Kidney (tissue), 13 donors: ENCODE measurements at regions not wholly inside any gene's neighbourhood (a gene's known extent, or its start where the extent isn't known, plus 50 kb on each side); places are given as distances from the start of the nearest gene placed in this dataset.
A peak's percentile ranks its signal among the peaks of the same experiment; 100 is the strongest.

Experiments used
- DNase-seq, 5 donors: peaks; one replicate each; pipeline ENCODE4 v3.0.0-alpha.2; 2013 to 2020
- FAIRE-seq: peaks from 2 replicates; lab custom pipeline; 2012; peaks lifted over from hg19 to GRCh38; lab: Jason Lieb, UNC
- H3K27ac ChIP-seq, 2 donors: one replicate each; pipeline ENCODE4 v1.7.0; 2013; ENCODE audit warnings: low read depth in 2 of 2, low read length in 2 of 2, inconsistent platforms in 1 of 2
- H3K27me3 ChIP-seq: one replicate; pipeline ENCODE4 v1.7.1; 2013; ENCODE audit warnings: low read length, inconsistent platforms; ENCODE audit not compliant: control insufficient read depth, insufficient read depth
- H3K36me3 ChIP-seq, 3 donors: one replicate each; pipeline versions ENCODE4 v1.7.0 to v1.7.1; 2013; ENCODE audit warnings: low read length in 3 of 3, control low read depth in 1 of 3, inconsistent platforms in 1 of 3; ENCODE audit not compliant: insufficient read depth in 3 of 3, control insufficient read depth in 2 of 3
- H3K4me1 ChIP-seq, 3 donors: one replicate each; pipeline versions ENCODE4 v1.7.0 to v1.7.1; 2013; ENCODE audit warnings: low read length in 3 of 3, inconsistent platforms in 1 of 3, low read depth in 1 of 3; ENCODE audit not compliant: control insufficient read depth in 2 of 3, insufficient read depth in 2 of 3
- H3K4me3 ChIP-seq, 3 donors: one replicate each; pipeline versions ENCODE4 v1.7.0 to v1.8.1; 2013; ENCODE audit warnings: low read length in 3 of 3, control low read depth in 1 of 3, inconsistent platforms in 1 of 3
- H3K9ac ChIP-seq, 3 donors: one replicate each; pipeline versions ENCODE4 v1.7.0 to v1.7.1; 2013; ENCODE audit warnings: low read length in 3 of 3, control low read depth in 1 of 3, inconsistent platforms in 1 of 3
- H3K9me3 ChIP-seq, 3 donors: one replicate each; pipeline versions ENCODE4 v1.7.0 to v1.7.1; 2013; ENCODE audit warnings: low read length in 3 of 3, control low read depth in 1 of 3, inconsistent platforms in 1 of 3; ENCODE audit not compliant: control insufficient read depth in 2 of 3, insufficient read depth in 1 of 3
- intact Hi-C: fragments of 100-400 bp; cut with DNase I; formaldehyde crosslinking; loops from one replicate; pipeline ENCODE4 v1.11.1; 2022
- TF ChIP-seq, protein P1 (sequence below): IDR thresholded peaks from 3 replicates; pipeline ENCODE4 v1.5.1; 2012; ENCODE audit warnings: mild to moderate bottlenecking, moderate library complexity, borderline replicate concordance; ENCODE audit not compliant: insufficient read depth; ENCODE audit errors: extremely low read depth
- donor health status: control.
- donor health status: control.
- donor health status: control.
- donor health status: control.
- donor health status: control.
- donor health status: DM: yes; HTN: yes; CAD: no.
- donor health status: Normal renal cell carcinoma (clear cell type).

DNA sequence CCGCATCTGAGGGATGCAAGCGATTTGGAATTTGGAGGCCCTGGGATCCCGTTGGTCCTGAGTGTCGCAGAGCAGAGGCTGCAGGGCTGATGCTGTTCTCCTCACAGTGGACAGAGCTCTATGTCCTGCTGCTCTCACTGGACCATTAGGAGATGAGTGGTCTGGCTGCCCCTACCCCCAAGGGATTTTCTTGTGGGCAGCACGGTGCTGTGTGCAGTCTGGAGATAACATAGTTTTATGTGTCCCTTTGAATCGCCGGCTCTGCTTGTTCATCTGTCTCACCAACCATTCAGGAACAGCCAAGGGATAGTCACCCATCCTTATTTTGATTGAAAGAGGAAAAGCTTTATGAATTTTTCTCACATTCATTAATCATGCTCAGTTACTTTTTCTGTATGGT is 49.9 kb downstream of the CHRM3 start:
- FAIRE-seq (no peak), DNase-seq (no peak)
- Histone ChIP-seq H3K27me3 (no peaks in the 10 kb centered on the region), H3K9me3 (no peaks in the 10 kb centered on the region), H3K27ac (no peak overlapping the region), H3K36me3 (no peaks in the 10 kb centered on the region), H3K9ac (no peak overlapping the region), H3K4me1 (no peaks in the 10 kb centered on the region), H3K4me3 (no peak overlapping the region)
- TF ChIP-seq, protein P1, sequence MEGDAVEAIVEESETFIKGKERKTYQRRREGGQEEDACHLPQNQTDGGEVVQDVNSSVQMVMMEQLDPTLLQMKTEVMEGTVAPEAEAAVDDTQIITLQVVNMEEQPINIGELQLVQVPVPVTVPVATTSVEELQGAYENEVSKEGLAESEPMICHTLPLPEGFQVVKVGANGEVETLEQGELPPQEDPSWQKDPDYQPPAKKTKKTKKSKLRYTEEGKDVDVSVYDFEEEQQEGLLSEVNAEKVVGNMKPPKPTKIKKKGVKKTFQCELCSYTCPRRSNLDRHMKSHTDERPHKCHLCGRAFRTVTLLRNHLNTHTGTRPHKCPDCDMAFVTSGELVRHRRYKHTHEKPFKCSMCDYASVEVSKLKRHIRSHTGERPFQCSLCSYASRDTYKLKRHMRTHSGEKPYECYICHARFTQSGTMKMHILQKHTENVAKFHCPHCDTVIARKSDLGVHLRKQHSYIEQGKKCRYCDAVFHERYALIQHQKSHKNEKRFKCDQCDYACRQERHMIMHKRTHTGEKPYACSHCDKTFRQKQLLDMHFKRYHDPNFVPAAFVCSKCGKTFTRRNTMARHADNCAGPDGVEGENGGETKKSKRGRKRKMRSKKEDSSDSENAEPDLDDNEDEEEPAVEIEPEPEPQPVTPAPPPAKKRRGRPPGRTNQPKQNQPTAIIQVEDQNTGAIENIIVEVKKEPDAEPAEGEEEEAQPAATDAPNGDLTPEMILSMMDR: no peak
- intact Hi-C loops: no loop called here

DNA sequence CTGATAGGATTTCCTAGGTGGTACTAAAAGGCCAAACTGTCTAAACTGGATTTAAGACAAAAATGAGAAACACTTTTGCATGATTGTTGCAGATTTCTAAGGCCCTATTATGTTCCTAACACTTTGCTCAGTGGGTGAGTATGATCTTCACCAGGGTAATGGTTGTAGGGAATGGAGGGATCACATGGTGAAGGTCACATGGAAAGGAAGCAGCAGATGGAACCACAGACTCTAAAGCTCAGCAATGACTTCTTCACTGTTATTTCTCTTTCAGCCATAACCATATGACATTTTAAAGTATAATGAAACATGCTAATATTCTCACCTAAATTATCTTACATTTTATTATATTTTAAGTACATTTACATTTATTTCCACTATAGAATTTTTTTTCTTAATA is 51.5 kb downstream of the CHRM3 start:
- Histone ChIP-seq H3K9ac (no peak overlapping the region), H3K27ac (no peak overlapping the region), H3K4me3 (no peak overlapping the region), H3K4me1 (no peaks in the 10 kb centered on the region), H3K36me3 (no peaks in the 10 kb centered on the region), H3K9me3 (no peaks in the 10 kb centered on the region), H3K27me3 (no peaks in the 10 kb centered on the region)
- intact Hi-C loops: no loop called here
- TF ChIP-seq, protein P1: no peak
- no peak for FAIRE-seq
- no peak for DNase-seq

DNA sequence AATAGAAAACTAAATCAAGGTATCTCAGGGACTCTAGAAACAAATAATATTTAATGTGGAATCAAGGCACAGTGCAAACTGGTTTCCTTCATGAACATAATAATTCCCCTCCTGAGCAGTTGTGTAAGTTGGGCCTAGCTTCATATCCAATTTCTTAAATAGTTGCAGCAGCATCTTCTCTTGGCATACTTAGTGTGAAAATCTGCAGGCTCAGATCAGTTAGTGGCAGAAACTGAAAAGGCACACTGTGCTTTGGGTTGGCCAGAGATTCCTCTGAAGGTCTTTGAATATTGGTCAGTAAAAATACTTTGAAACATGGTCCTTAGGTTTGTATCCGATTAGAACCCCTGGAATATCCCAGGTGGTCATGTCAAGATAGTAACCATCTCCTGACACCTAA is 52.5 kb downstream of the CHRM3 start:
- H3K36me3 ChIP-seq: no peaks in the 10 kb centered on the region
- H3K9me3 ChIP-seq: no peaks in the 10 kb centered on the region
- no peaks in the 10 kb centered on the region for H3K27me3 ChIP-seq
- intact Hi-C loops: no loop called here
- no peak for DNase-seq
- no peak overlapping the region for H3K27ac ChIP-seq
- no peak overlapping the region for H3K9ac ChIP-seq
- FAIRE-seq: no peak
- no peak overlapping the region for H3K4me3 ChIP-seq
- TF ChIP-seq, protein P1: no peak
- H3K4me1 ChIP-seq: no peaks in the 10 kb centered on the region

DNA sequence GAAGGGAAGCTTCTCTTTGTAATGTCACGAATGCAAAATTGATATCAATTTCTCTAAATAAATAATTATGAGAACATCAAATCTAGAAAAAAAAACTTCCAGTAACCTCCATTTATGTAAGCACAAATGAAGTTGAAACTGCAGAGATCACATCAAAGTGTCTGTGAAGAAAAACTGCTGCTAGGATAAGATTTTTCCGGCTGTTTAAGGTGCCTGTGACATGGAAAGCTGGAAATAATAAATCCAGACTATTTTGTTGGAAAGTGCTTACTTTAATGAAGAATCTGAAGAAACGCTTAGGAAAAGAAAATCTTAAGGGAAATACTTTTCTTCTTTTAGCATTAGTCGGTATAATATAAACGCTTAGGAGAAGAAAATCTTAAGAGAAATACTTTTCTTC is 57.0 kb downstream of the CHRM3 start:
- Histone ChIP-seq H3K4me1 (no peaks in the 10 kb centered on the region), H3K9ac (no peak overlapping the region), H3K4me3 (no peak overlapping the region), H3K36me3 (no peaks in the 10 kb centered on the region), H3K27me3 (no peaks in the 10 kb centered on the region), H3K9me3 (no peaks in the 10 kb centered on the region), H3K27ac (no peak overlapping the region)
- no peak for FAIRE-seq
- TF ChIP-seq, protein P1: no peak
- DNase-seq: peak in 2 of 5 donors; percentile 37 to 60
- intact Hi-C loops: no loop called here
